ENCODE measurements at regions not wholly inside any gene's neighbourhood (a gene's known extent, or its start where the extent isn't known, plus 50 kb on each side); places are given as distances from the start of the nearest gene placed in this dataset.

- TF ChIP-seq CTCF (IDR thresholded peaks at IDR 0.05) (no peak), POLR2AphosphoS5 (IDR thresholded peaks at IDR 0.05; ENCODE audit: low read depth, low read length) (no peak), TCF7L2 (IDR thresholded peaks at IDR 0.05; ENCODE audit: low read depth, low read length) (no peak), SIN3A (IDR thresholded peaks at IDR 0.05; ENCODE audit: borderline replicate concordance, insufficient read depth, low read depth, low read length) (no peak)
These were observed 237.4 kb downstream of the STIM2 start for GRCh38 chr4:27098034-27098433.

Data from Panc1 (cell line).